ENCODE measurements at regions not wholly inside any gene's neighbourhood (a gene's known extent, or its start where the extent isn't known, plus 50 kb on each side); places are given as distances from the start of the nearest gene placed in this dataset.
"Not testable (repeated sequence)": the region's sequence is repeated elsewhere in the genome, so short reads cannot be mapped to it uniquely, and the experiment has no call there.

DNA sequence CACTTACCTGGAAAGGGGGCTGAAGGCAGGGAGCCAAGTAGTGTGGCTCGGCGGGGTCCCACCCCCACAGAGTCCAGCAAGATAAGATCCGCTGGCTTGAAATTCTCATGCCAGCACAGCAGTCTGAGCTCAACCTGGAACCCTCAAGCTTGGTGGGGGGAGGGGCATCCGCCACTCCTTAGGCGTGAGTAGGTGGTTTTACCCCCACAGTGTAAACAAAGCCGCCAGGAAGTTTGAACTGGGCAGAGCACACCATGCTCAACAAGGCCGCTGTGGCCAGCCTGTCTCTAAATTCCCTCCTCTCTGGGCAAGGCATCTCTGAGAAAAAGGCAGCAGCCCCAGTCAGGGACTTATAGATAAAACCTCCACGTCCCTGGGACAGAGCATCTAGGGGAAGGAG, 156.3 kb downstream of the KBTBD8 start:
- TF ChIP-seq POLR2A (IDR thresholded peaks at IDR 0.05; ENCODE audit: low read depth) (no peak), POLR2AphosphoS5 (IDR thresholded peaks at IDR 0.05) (no peak)
- Histone ChIP-seq H3K9me3 (peaks cover 0 to 13% (median 7%) of the 10 kb centered on the region in 4 donors), H3K4me3 (no peak overlapping the region), H3K27me3 (no peaks in the 10 kb centered on the region), H3K36me3 (no peaks in the 10 kb centered on the region), H3K4me1 (no peaks in the 10 kb centered on the region), H3K27ac (replicated peaks in 1 of 4) (no peak overlapping the region)
- intact Hi-C loops (cut with DNase I) = no loop called here
- 61% methylated on average over 8 of the region's 8 CpGs for WGBS
- no peak for DNase-seq (ENCODE audit: extremely low spot score)

- Histone ChIP-seq H3K36me3 (no peaks in the 10 kb centered on the region), H3K9me3 (no peaks in the 10 kb centered on the region), H3K27ac (replicated peaks in 1 of 4) (no peak overlapping the region), H3K27me3 (no peaks in the 10 kb centered on the region), H3K4me1 (no peaks in the 10 kb centered on the region), H3K4me3 (no peak overlapping the region)
- WGBS = 18% methylated on average over 3 of the region's 3 CpGs
- TF ChIP-seq POLR2A (IDR thresholded peaks at IDR 0.05; ENCODE audit: low read depth) (no peak), EP300 (IDR thresholded peaks at IDR 0.05) (no peak), POLR2AphosphoS5 (IDR thresholded peaks at IDR 0.05) (no peak)
- TF ChIP-seq, protein P1, sequence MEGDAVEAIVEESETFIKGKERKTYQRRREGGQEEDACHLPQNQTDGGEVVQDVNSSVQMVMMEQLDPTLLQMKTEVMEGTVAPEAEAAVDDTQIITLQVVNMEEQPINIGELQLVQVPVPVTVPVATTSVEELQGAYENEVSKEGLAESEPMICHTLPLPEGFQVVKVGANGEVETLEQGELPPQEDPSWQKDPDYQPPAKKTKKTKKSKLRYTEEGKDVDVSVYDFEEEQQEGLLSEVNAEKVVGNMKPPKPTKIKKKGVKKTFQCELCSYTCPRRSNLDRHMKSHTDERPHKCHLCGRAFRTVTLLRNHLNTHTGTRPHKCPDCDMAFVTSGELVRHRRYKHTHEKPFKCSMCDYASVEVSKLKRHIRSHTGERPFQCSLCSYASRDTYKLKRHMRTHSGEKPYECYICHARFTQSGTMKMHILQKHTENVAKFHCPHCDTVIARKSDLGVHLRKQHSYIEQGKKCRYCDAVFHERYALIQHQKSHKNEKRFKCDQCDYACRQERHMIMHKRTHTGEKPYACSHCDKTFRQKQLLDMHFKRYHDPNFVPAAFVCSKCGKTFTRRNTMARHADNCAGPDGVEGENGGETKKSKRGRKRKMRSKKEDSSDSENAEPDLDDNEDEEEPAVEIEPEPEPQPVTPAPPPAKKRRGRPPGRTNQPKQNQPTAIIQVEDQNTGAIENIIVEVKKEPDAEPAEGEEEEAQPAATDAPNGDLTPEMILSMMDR (IDR thresholded peaks at IDR 0.05) = no peak
- intact Hi-C loops (cut with DNase I) = no loop called here
- DNase-seq (ENCODE audit: extremely low spot score) = no peak
These were observed 169.4 kb downstream of the KBTBD8 start for GRCh38 chr3:67167481-67167880.

- H3K4me3 ChIP-seq = no peak overlapping the region
- H3K4me1 ChIP-seq = no peaks in the 10 kb centered on the region
- no peak overlapping the region for H3K27ac ChIP-seq (replicated peaks in 1 of 4)
- no peaks in the 10 kb centered on the region for H3K36me3 ChIP-seq
- no peak for DNase-seq (ENCODE audit: extremely low spot score)
- no peaks in the 10 kb centered on the region for H3K27me3 ChIP-seq
- intact Hi-C loops (cut with DNase I) = no loop called here
- WGBS = 100% methylated on average over 2 of the region's 2 CpGs
- H3K9me3 ChIP-seq = peaks cover 0 to 17% (median 11%) of the 10 kb centered on the region in 4 donors
- TF ChIP-seq, protein P1 (IDR thresholded peaks at IDR 0.05) = no peak
- TF ChIP-seq POLR2A (IDR thresholded peaks at IDR 0.05; ENCODE audit: low read depth) (no peak), POLR2AphosphoS5 (IDR thresholded peaks at IDR 0.05) (no peak)
These were observed 173.7 kb downstream of the KBTBD8 start for GRCh38 chr3:67171841-67172240.

GRCh38 chr3:67173130-67173529, 175.0 kb downstream of the KBTBD8 start:
- H3K27me3 ChIP-seq; H3K4me3 ChIP-seq; H3K27ac ChIP-seq (replicated peaks in 1 of 4); DNase-seq (ENCODE audit: extremely low spot score); intact Hi-C loops (cut with DNase I); H3K36me3 ChIP-seq; H3K4me1 ChIP-seq: not testable (repeated sequence)
- WGBS = 73% methylated on average over 3 of the region's 3 CpGs
- peaks cover 0 to 17% (median 11%) of the 10 kb centered on the region in 4 donors for H3K9me3 ChIP-seq

GRCh38 chr3:67176396-67176795, 178.3 kb downstream of the KBTBD8 start:
- H3K27ac ChIP-seq (replicated peaks in 1 of 4) = no peak overlapping the region
- TF ChIP-seq EP300 (IDR thresholded peaks at IDR 0.05) (no peak), POLR2AphosphoS5 (IDR thresholded peaks at IDR 0.05) (no peak), POLR2A (IDR thresholded peaks at IDR 0.05; ENCODE audit: low read depth) (no peak)
- TF ChIP-seq, protein P1 (IDR thresholded peaks at IDR 0.05) = no peak
- H3K4me3 ChIP-seq = no peak overlapping the region
- WGBS = 73% methylated on average over 2 of the region's 2 CpGs
- H3K9me3 ChIP-seq = peaks cover 0 to 17% (median 11%) of the 10 kb centered on the region in 4 donors
- no peaks in the 10 kb centered on the region for H3K27me3 ChIP-seq
- intact Hi-C loops (cut with DNase I) = no loop called here
- no peaks in the 10 kb centered on the region for H3K36me3 ChIP-seq
- no peak for DNase-seq (ENCODE audit: extremely low spot score)
- H3K4me1 ChIP-seq = no peaks in the 10 kb centered on the region

DNA sequence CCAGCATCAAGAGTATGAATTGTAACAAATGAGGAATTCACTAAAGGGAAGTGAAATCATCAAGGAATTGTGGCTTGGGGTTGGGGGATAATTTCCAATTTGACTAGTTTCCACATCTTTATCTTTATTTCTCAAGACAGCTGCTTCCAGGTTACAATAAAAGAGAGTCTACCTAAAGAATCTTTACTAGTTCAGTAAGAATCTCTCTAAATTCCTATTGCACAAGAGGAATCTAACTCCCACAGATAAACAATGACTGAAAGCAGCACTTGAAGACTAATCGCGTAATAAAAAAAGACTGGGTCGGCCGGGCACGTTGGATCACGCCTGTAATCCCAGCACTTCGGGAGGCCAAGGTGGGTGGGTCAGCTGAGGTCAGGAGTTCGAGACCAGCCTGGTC, 194.4 kb downstream of the KBTBD8 start:
- Histone ChIP-seq H3K27me3 (no peaks in the 10 kb centered on the region), H3K4me1 (no peaks in the 10 kb centered on the region), H3K9me3 (no peaks in the 10 kb centered on the region), H3K36me3 (no peaks in the 10 kb centered on the region), H3K4me3 (no peak overlapping the region), H3K27ac (replicated peaks in 1 of 4) (no peak overlapping the region)
- TF ChIP-seq POLR2A (IDR thresholded peaks at IDR 0.05; ENCODE audit: low read depth) (no peak), POLR2AphosphoS5 (IDR thresholded peaks at IDR 0.05) (no peak), EP300 (IDR thresholded peaks at IDR 0.05) (no peak)
- TF ChIP-seq, protein P1 (IDR thresholded peaks at IDR 0.05) = no peak
- DNase-seq (ENCODE audit: extremely low spot score) = no peak
- intact Hi-C loops (cut with DNase I) = no loop called here
- 87% methylated on average over 8 of the region's 8 CpGs for WGBS
